H9 (cell line): ENCODE measurements at regions not wholly inside any gene's neighbourhood (a gene's known extent, or its start where the extent isn't known, plus 50 kb on each side); places are given as distances from the start of the nearest gene placed in this dataset.

Experiments
- DNase-seq: peaks from one replicate; pipeline ENCODE4 v3.0.0-alpha.2; 2017
- H2AFZ ChIP-seq: one replicate; pipeline ENCODE4 v1.6.1; 2013; ENCODE audit warnings: mild to moderate bottlenecking, low read length, control low read depth, moderate library complexity
- H2AK5ac ChIP-seq: 2 replicates; pipeline ENCODE4 v1.6.1; 2013; ENCODE audit warnings: low read length, control low read depth, mixed read lengths; ENCODE audit not compliant: insufficient read length
- H2BK120ac ChIP-seq: one replicate; pipeline ENCODE4 v1.6.1; 2013; ENCODE audit warnings: low read depth, mild to moderate bottlenecking, low read length, control low read depth, inconsistent platforms; ENCODE audit not compliant: poor library complexity, severe bottlenecking
- H2BK12ac ChIP-seq: 2 replicates; pipeline ENCODE4 v1.6.1; 2013; ENCODE audit warnings: low read length, control low read depth, mixed read lengths, low read depth; ENCODE audit not compliant: insufficient read length
- H2BK15ac ChIP-seq: 2 replicates; pipeline ENCODE4 v1.6.1; 2013; ENCODE audit warnings: low read depth, low read length, control low read depth
- H2BK20ac ChIP-seq: one replicate; pipeline ENCODE4 v1.6.1; 2013; ENCODE audit warnings: low read depth, mild to moderate bottlenecking, low read length, control low read depth, inconsistent platforms; ENCODE audit not compliant: poor library complexity, severe bottlenecking
- H2BK5ac ChIP-seq: 2 replicates; pipeline ENCODE4 v1.6.1; 2013; ENCODE audit warnings: low read length, control low read depth, mixed read lengths; ENCODE audit not compliant: insufficient read length
- H3K14ac ChIP-seq: 2 replicates; pipeline ENCODE4 v1.6.1; 2013; ENCODE audit warnings: low read length, control low read depth; ENCODE audit not compliant: insufficient read depth
- H3K18ac ChIP-seq: 2 replicates; pipeline ENCODE4 v1.6.1; 2013; ENCODE audit warnings: low read depth, mild to moderate bottlenecking, mixed read lengths, low read length, control low read depth; ENCODE audit not compliant: insufficient read length
- H3K23ac ChIP-seq: 2 replicates; pipeline ENCODE4 v1.6.1; 2013; ENCODE audit warnings: low read length, control low read depth, mixed read lengths, low read depth; ENCODE audit not compliant: insufficient read length
- H3K23me2 ChIP-seq: 2 replicates; pipeline ENCODE4 v1.6.1; 2013; ENCODE audit warnings: low read depth, mild to moderate bottlenecking, mixed read lengths, low read length, control low read depth; ENCODE audit not compliant: insufficient read length, poor library complexity, severe bottlenecking
- H3K27ac ChIP-seq: 2 replicates; pipeline ENCODE4 v1.5.1; 2013; ENCODE audit warnings: low read length, control low read depth, mixed read lengths, low read depth; ENCODE audit not compliant: insufficient read length
- H3K27me3 ChIP-seq: 2 replicates; pipeline ENCODE4 v1.6.1; 2013; ENCODE audit warnings: low read length, control low read depth, inconsistent platforms; ENCODE audit not compliant: insufficient read depth
- H3K4ac ChIP-seq: 2 replicates; pipeline ENCODE4 v1.6.1; 2013; ENCODE audit warnings: low read depth, mild to moderate bottlenecking, control low read depth, inconsistent platforms, low read length, moderate library complexity
- H3K4me1 ChIP-seq: 2 replicates; pipeline ENCODE4 v1.6.1; 2013; ENCODE audit warnings: low read length, control low read depth, inconsistent platforms; ENCODE audit not compliant: insufficient read depth
- H3K4me2 ChIP-seq: 2 replicates; pipeline ENCODE4 v1.6.1; 2013; ENCODE audit warnings: low read length, control low read depth, mixed read lengths; ENCODE audit not compliant: insufficient read length, insufficient read depth
- H3K56ac ChIP-seq: 2 replicates; pipeline ENCODE4 v1.6.1; 2013; ENCODE audit warnings: low read depth, mild to moderate bottlenecking, mixed read lengths, low read length, control low read depth; ENCODE audit not compliant: insufficient read length
- H3K79me1 ChIP-seq: 2 replicates; pipeline ENCODE4 v1.6.1; 2013; ENCODE audit warnings: low read depth, mild to moderate bottlenecking, moderate library complexity, low read length, control low read depth, inconsistent platforms; ENCODE audit not compliant: insufficient read depth, poor library complexity, severe bottlenecking
- H3K79me2 ChIP-seq: 2 replicates; pipeline ENCODE4 v1.6.1; 2013; ENCODE audit warnings: low read length, control low read depth, inconsistent platforms; ENCODE audit not compliant: insufficient read depth
- H3K9ac ChIP-seq: 2 replicates; pipeline ENCODE4 v1.6.1; 2013; ENCODE audit warnings: low read length, control low read depth, mixed read lengths; ENCODE audit not compliant: insufficient read length; ENCODE audit errors: extremely low read depth
- H3K9me3 ChIP-seq: one replicate; pipeline ENCODE4 v1.6.1; 2013; ENCODE audit warnings: low read depth, low read length, inconsistent platforms; ENCODE audit not compliant: control insufficient read depth
- H3T11ph ChIP-seq: one replicate; pipeline ENCODE4 v1.6.1; 2013; ENCODE audit warnings: mild to moderate bottlenecking, low read length, control low read depth, inconsistent platforms
- H4K20me1 ChIP-seq: one replicate; pipeline ENCODE4 v1.6.1; 2013; ENCODE audit not compliant: control insufficient read depth, insufficient read length, insufficient read depth
- H4K5ac ChIP-seq: 2 replicates; pipeline ENCODE4 v1.6.1; 2013; ENCODE audit warnings: low read depth, mild to moderate bottlenecking, mixed read lengths, low read length, control low read depth; ENCODE audit not compliant: insufficient read length
- H4K8ac ChIP-seq: replicated peaks from 2 replicates; pipeline ENCODE4 v1.6.1; 2013; ENCODE audit warnings: low read length, control low read depth, mixed read lengths, low read depth; ENCODE audit not compliant: insufficient read length
- H4K91ac ChIP-seq: 2 replicates; pipeline ENCODE4 v1.6.1; 2013; ENCODE audit warnings: low read depth, mild to moderate bottlenecking, moderate library complexity, mixed read lengths, low read length, control low read depth; ENCODE audit not compliant: insufficient read length
- H3K27ac Mint-ChIP-seq, 3 experiments: 2 replicates in 2 of 3; 3 replicates in 1 of 3; pipeline ENCODE4 v1.8.0; 2020 to 2021; ENCODE audit warnings: mixed read lengths in 3 of 3, mild to moderate bottlenecking in 1 of 3, moderate library complexity in 1 of 3
- H3K27me3 Mint-ChIP-seq: 2 replicates; pipeline ENCODE4 v1.8.0; 2021; ENCODE audit warnings: low read depth, mild to moderate bottlenecking, moderate library complexity, mixed read lengths
- H3K36me3 Mint-ChIP-seq, 3 experiments: 2 replicates in 2 of 3; 3 replicates in 1 of 3; pipeline ENCODE4 v1.8.0; 2020 to 2021; ENCODE audit warnings: low read depth in 3 of 3, mixed read lengths in 3 of 3; ENCODE audit not compliant: insufficient read depth in 1 of 3
- H3K4me1 Mint-ChIP-seq, 2 experiments: 2 replicates each; pipeline ENCODE4 v1.8.0; 2020; ENCODE audit warnings: mixed read lengths in 2 of 2
- H3K4me3 Mint-ChIP-seq, 2 experiments: 2 replicates in 1 of 2; 3 replicates in 1 of 2; pipeline ENCODE4 v1.8.0; 2020 to 2021; ENCODE audit warnings: mild to moderate bottlenecking in 2 of 2, mixed read lengths in 2 of 2, moderate library complexity in 1 of 2
- H3K9me3 Mint-ChIP-seq, 2 experiments: 2 replicates in 1 of 2; 3 replicates in 1 of 2; pipeline ENCODE4 v1.8.0; 2020; ENCODE audit warnings: mild to moderate bottlenecking in 2 of 2, mixed read lengths in 2 of 2, moderate library complexity in 1 of 2
- CTCF ChIP-seq: fragments of 200-600 bp; sonication (generic); conservative IDR thresholded peaks from 3 replicates; pipeline ENCODE4 v1.8.0; 2021; ENCODE audit warnings: antibody characterized with exemption, mild to moderate bottlenecking
- WGBS: extraction: QIAGEN DNeasy Blood & Tissue Kit; methylation state at CpG from one replicate; pipeline ENCODE4 v1.1.7; 2013; ENCODE audit warnings: missing lambda C conversion rate, low lambda C conversion rate, mixed read lengths; ENCODE audit not compliant: insufficient read length; ENCODE audit errors: extremely low coverage; 5-methylcytosine and 5-hydroxymethylcytosine counted together

GRCh38 chr1:5388622-5389021, 603.6 kb downstream of the NPHP4 start:
- Histone ChIP-seq H3K4ac (no peak overlapping the region), H2BK15ac (no peak overlapping the region), H3K4me2 (no peak overlapping the region), H2BK5ac (no peak overlapping the region), H3K79me1 (no peaks in the 10 kb centered on the region), H4K5ac (no peak overlapping the region), H3K23me2 (no peaks in the 10 kb centered on the region), H4K20me1 (no peaks in the 10 kb centered on the region), H2AFZ (no peak overlapping the region), H4K91ac (no peak overlapping the region), H3T11ph (no peak overlapping the region), H3K4me1 (no peaks in the 10 kb centered on the region), H3K9me3 (no peaks in the 10 kb centered on the region), H3K79me2 (no peaks in the 10 kb centered on the region), H3K27me3 (no peaks in the 10 kb centered on the region), H4K8ac (no peak overlapping the region), H3K18ac (no peak overlapping the region), H3K56ac (no peak overlapping the region), H2BK20ac (no peak overlapping the region), H2BK120ac (no peak overlapping the region), H3K27ac (no peak overlapping the region), H3K14ac (no peak overlapping the region), H3K23ac (no peak overlapping the region), H2AK5ac (no peak overlapping the region), H3K9ac (no peak overlapping the region), H2BK12ac (no peak overlapping the region)
- H3K9me3 Mint-ChIP-seq, result no peaks in the 10 kb centered on the region
- H3K27ac Mint-ChIP-seq, result no peak overlapping the region
- H3K36me3 Mint-ChIP-seq, result no peaks in the 10 kb centered on the region
- no peak overlapping the region for H3K4me3 Mint-ChIP-seq
- no CpG with 5 or more reads among the region's 6 CpGs for WGBS
- H3K4me1 Mint-ChIP-seq, result peaks cover 0 to 4% of the 10 kb centered on the region in 2 experiments; a peak in 1 of 4 replicates
- peaks cover 7% of the 10 kb centered on the region for H3K27me3 Mint-ChIP-seq
- TF ChIP-seq CTCF, result no peak
- DNase-seq, result no peak
